SHP77 treated with DMSO at 0.1 percent for 48 hours (cell line): ENCODE measurements at regions not wholly inside any gene's neighbourhood (a gene's known extent, or its start where the extent isn't known, plus 50 kb on each side); places are given as distances from the start of the nearest gene placed in this dataset.

Experiments
- DNase-seq: peaks from one replicate; lab custom pipeline; 2025; lab: John Stamatoyannopoulos, UW

- no peak for DNase-seq
Measured at GRCh38 chr9:86730163-86730928, 217.0 kb downstream of the GAS1 start.

DNA sequence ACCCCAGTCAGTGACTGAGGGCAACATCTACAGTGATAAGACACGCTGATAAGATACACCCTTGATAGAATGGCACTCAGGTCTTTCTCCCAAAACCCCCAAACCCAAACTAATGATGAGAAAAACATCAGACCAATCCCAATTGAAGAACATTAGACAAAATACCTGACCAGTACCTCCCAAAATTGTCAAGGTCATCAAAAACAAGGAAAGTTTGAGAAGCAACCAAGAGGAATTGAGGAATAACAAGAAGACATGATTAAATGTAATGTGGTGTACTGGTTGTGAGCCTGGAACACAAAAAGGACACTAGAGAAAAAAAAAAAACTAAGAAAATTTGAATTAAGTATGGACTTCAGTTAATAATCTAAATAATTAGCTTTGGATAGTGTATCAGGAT lies 222.8 kb downstream of the GAS1 start:
- DNase-seq, result no peak

- DNase-seq, result no peak
Measured at GRCh38 chr9:86723346-86723745, 224.0 kb downstream of the GAS1 start.

DNA sequence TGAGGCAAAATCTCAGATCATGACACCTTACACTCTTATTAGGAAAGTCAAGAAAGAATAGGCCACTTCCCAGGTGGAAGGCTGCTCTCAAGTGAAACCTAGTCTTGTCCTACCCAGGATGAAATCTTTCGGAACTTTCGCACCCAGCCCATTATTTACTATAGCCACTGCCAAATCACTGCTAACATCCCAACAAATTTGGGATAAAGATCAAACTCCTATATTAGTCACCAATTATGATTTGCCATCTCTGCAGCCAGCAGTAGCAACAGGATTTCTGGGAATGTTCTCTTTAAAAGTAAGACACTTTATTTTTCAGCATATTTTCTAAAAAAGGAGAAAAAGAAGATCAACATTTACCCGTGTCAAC lies 224.6 kb downstream of the GAS1 start:
- DNase-seq, result no peak

GRCh38 chr9:86721843-86722705 lies 225.2 kb downstream of the GAS1 start:
- no peak for DNase-seq

DNA sequence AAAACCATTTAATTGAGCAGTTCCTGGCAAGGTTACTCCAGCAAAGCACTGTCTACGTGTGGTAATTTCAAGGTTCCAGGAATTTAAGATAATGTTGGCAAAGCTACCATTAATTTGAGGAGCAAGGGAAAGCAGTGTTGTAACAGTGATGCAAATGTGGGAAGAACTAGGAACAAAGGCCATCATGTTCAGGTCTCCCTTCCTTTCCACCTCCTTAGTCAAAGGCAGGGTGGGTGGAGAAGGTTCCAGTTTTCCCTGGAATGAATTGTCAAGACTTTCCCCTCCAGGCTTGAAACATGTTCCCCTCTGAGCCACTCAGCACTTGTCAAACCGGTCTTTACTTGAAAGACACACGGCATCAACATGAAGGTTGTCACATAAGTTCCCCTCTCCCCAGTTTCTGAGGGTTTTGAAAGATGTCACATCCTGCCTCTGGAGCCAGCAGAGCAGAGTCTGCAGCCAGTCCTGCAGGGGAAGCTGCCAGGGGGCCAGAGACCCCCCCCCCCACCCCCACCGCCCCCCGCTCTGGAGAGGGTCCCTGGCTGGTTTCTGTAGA lies 226.0 kb downstream of the GAS1 start:
- no peak for DNase-seq

- no peak for DNase-seq
Measured at GRCh38 chr9:86720639-86721225, 226.6 kb downstream of the GAS1 start.

DNA sequence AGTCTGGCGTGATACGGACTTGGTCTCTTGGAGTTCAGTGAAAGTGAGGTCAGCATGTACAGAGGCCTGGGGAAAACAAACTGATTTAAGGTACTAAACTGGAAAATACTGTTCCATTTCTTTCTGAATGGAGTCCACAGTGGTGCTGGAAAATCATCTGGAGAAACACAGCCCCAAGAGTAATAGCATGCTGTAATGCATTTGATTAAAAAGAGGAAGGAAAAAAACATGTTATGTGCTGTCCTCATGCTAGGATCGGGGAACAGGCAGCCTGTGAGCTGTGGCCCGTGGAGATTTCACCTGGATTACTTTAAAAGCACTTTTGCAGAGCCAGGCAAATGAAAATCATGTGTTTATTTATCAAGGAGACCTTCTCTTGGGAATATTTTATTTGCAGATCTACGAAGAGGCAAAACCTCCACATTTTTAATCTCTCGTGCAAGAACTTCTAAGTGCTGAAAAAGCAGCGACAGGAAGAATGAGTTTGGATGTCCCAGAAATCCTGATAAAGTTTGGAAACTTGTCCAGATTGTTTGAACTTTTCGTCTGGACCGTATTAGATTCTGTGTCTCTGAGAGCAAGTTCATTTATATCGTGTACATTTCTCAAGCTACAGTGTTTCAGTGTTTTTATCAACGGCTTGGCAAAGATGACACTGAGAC lies 228.8 kb downstream of the GAS1 start:
- no peak for DNase-seq

DNA sequence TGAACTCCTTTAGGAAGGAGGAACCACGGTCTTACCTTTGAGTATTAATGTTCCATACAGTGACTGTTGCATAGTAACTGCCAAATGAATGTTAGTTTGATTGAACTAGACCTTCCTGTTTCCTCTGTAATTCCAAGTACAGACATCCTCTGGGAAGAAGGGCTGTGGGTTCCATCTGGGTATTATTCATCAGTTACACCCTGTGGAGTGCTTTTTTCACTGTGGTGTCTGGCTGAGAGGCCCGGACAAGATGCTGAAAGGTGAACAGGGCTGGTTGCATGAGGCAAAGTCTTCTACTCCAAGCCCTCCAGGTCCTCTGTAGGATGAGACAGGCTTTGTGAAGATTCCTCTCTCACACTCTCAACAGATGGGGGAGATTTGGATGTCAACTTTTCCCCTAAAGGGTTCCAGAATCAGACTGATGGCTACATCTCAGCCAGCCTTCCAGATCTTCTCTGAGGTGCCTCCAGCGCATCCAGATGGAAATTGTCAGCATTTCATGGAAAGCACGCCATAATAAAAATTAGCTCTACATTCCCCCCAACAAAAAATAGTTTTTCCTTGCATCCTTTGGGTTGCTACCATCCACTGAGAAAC lies 230.9 kb downstream of the GAS1 start:
- no peak for DNase-seq

DNA sequence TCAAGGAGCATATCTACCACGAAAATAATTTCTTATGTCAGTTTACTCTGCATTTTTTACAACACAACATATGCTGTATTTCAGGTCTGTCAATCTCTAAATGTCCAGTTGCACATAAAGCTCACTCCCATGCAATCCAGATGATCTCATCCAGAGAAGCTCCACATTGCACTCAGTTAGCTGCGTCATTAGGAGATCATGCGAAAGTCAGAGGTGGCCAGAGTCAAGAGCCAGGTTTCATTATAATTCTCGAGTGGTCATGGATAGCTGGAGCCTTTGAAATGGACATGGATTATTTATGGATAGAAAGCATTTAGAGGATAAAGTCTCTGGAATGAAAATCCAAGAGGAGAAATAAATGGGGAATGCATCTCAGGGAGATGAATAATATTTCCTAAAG lies 232.3 kb downstream of the GAS1 start:
- no peak for DNase-seq

GRCh38 chr9:86713970-86714369 lies 233.3 kb downstream of the GAS1 start:
- no peak for DNase-seq

GRCh38 chr9:86713470-86713869 lies 233.8 kb downstream of the GAS1 start:
- no peak for DNase-seq

GRCh38 chr9:86708918-86709835 lies 238.1 kb downstream of the GAS1 start:
- no peak for DNase-seq

DNA sequence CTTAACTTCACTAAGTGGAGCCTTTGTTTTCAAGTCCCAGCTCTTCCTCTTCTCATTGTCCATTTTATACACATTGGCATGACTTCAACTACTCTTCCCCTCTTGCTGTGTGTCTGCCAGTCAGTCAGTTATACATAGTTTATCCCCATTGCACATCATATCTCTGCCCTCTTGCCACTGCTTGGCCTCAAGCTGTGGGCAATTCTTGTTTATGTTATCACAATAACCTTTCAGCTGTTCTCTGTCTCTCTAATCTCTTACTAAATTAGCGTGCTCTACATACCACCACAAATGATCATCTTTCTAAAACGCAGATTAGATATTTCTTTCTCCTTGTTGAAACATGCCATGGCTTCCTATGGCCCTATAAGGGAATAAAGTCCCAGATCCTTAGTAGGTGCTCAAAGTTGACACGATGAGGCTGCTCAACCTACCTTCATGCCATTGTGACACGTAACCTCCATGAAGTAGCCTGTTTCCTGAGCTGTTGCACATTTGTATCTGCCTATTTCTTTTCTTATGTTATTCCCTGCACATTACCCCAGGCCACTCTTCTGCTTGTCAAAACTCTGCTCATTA lies 239.3 kb downstream of the GAS1 start:
- DNase-seq, result no peak

DNA sequence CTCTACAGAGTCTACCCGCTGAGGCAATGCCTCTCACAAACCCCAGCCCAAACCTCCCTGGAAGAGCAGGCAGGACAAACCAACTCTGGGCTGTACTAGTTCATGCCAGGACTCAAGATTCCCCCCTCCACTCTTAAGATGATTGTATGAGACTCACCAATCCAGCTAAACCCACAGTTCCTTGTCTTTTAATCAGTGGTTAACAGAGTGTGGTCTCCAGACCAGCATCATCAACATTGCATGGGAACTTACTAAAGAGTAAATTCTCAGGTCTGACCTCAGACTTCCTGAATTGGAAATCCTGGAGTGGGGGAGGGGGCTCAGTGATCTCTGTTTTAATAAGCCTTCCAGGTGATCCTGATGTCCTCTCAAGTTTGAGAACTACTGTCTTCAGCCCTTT lies 240.9 kb downstream of the GAS1 start:
- DNase-seq, result no peak

- no peak for DNase-seq
Measured at GRCh38 chr9:86705490-86705889, 241.8 kb downstream of the GAS1 start.

DNA sequence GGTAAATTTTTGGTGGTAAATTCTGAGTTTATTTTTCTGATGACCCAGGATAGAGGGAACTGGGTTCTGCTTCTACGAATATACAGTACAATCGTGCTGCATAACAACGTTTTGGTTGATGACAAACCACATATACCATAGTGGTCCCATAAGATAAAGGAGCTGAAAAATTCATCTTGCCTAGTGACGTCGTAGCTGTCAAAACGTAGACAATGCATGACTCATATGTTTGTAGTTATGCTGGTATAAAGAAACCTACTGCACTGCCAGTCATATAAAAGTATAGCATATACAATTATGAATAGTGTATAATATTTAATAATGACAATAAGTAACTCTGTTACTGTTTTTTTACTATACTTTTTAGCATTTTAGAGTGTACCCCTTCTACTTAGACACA lies 244.0 kb downstream of the GAS1 start:
- DNase-seq, result no peak

DNA sequence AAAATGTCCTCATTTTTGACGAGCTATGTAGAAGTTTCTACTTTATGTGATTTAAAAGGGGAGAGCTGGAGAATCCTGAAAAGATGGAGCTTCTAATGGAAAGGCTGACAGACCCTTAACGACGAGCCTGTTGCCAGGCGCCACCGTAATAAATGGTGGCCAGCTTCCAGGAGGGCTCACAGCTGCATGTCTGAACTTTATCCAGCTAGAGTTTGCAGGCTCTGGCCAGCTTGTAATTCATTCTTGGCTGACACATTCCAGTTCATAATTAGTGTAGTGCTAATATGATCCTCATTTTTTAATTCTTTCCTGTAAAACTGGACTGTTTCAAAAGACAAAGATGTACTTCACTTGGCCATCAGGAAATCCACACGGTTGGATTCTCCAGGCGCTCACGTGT lies 246.7 kb downstream of the GAS1 start:
- no peak for DNase-seq

- DNase-seq, result no peak
Measured at GRCh38 chr9:86697999-86698398, 249.3 kb downstream of the GAS1 start.

GRCh38 chr9:86697213-86697612 lies 250.1 kb downstream of the GAS1 start:
- no peak for DNase-seq
